WI38 (cell line): ENCODE measurements at regions not wholly inside any gene's neighbourhood (a gene's known extent, or its start where the extent isn't known, plus 50 kb on each side); places are given as distances from the start of the nearest gene placed in this dataset.

Source experiments
- H3K4me3 ChIP-seq: 2 replicates; pipeline ENCODE4 v1.5.1; 2011; ENCODE audit warnings: low read depth, mild to moderate bottlenecking, control low read depth, low read length
- TF ChIP-seq, protein P1 (sequence below): IDR thresholded peaks from 2 replicates; pipeline ENCODE4 v1.5.1; 2012; ENCODE audit warnings: low read depth, mild to moderate bottlenecking, control low read depth, low read length

DNA sequence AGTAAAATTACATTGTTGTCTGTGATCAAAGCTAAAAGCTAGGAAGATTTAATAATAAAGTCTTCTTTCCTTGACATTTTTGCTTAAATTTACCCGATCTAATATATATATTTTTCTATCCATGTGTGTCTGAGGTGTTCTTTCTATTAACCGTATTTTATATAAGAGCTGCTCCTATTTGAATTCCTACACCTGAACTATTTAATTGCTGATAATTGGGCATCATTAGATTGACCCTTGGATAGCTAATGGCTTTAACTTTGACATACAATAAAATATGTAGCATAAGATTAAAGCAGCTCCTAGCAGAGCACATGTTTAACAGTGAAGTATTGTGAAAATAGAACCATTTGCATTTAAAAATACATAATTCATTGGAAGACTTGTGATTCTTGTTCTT, 792.7 kb downstream of the MAT2B start:
- TF ChIP-seq, protein P1, sequence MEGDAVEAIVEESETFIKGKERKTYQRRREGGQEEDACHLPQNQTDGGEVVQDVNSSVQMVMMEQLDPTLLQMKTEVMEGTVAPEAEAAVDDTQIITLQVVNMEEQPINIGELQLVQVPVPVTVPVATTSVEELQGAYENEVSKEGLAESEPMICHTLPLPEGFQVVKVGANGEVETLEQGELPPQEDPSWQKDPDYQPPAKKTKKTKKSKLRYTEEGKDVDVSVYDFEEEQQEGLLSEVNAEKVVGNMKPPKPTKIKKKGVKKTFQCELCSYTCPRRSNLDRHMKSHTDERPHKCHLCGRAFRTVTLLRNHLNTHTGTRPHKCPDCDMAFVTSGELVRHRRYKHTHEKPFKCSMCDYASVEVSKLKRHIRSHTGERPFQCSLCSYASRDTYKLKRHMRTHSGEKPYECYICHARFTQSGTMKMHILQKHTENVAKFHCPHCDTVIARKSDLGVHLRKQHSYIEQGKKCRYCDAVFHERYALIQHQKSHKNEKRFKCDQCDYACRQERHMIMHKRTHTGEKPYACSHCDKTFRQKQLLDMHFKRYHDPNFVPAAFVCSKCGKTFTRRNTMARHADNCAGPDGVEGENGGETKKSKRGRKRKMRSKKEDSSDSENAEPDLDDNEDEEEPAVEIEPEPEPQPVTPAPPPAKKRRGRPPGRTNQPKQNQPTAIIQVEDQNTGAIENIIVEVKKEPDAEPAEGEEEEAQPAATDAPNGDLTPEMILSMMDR = no peak
- no peak overlapping the region for H3K4me3 ChIP-seq

DNA sequence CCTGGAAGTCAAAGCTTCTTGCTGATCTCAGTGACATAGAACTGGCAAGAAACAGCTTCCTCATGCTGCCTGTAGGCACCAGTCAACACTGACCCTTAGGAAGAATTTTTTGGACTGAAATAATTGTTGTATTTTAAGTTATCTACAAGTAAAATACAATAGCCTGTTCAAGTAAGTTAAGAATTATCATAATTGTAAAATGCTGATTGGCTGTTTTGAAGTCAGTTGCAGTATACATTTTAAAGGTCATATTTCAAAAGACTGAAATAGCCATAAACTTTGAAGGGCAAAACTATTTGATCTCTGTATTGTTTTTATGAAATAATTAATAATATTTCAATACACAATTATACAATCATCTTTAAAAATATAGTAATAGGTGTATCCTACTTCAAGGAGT, 794.9 kb downstream of the MAT2B start:
- TF ChIP-seq, protein P1 = no peak
- H3K4me3 ChIP-seq = no peak overlapping the region

DNA sequence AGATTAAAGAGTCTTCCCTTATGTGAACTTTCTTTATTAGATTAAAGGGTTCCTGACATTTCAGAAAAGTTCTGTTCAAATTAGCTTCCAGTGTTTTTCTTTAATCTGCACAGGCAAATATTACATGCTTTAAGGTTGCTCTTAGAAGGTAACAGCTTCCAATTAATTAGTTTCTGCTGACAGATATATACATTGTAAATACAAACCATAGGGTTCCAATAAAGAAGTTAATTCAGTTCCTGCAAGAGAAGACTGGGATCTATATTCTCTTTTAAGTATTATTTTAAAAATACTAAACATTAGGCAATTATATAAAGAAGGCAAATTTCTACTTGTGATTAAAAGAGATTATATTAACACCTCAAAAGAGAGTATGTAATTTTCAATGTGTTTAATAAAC, 795.7 kb downstream of the MAT2B start:
- no peak overlapping the region for H3K4me3 ChIP-seq
- TF ChIP-seq, protein P1 = no peak

DNA sequence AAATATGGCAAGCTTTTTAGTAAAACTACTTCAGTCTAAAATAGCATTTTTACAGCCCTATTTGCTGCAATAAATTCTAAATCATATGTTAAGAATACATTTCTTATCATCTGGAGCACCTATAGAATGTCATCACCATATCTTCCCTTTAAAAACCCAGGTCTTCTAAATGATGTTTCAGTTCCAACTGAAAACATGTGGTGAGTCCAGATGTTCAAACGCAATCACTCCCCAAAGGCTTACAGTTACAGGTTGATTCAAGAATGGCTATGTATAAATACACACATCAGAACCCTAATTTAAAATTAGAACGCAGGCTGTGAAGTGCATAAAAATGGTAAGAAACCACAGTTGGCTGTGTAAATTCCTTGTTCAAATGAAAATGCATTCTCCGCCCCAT, 796.3 kb downstream of the MAT2B start:
- H3K4me3 ChIP-seq = no peak overlapping the region
- TF ChIP-seq, protein P1 = no peak

DNA sequence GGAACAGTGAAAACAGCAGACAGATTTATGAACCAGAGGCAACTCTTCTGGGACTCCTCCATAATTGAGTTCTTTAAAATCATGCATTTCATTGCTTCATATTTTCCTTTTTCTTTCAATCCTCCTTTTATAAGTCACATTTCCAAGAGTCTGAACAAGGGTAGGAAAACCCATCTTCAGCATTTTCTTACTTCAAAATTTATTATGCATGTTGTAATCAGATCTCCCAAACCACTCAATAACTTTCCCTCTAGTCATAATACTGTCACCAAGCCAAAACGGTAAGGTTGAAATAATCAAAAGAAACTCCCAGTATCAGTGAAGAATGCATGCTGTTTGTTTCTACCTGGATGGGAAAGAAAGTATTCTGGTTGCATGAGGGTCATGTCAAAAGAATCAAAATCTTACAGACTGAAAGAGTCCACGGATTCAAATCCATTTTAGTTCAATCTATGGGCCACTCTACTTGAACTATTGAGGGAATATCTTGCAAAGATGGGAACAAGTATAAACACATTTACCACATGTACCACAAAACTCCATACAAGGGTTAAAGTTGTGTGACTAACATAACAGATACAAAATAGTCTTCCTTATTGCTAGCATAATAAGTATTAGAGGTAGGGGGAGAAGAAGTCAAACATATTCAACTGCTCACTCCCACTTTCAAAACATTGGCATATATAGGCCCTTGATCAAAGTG, 797.3 kb downstream of the MAT2B start:
- TF ChIP-seq, protein P1 = no peak
- H3K4me3 ChIP-seq = no peak overlapping the region

DNA sequence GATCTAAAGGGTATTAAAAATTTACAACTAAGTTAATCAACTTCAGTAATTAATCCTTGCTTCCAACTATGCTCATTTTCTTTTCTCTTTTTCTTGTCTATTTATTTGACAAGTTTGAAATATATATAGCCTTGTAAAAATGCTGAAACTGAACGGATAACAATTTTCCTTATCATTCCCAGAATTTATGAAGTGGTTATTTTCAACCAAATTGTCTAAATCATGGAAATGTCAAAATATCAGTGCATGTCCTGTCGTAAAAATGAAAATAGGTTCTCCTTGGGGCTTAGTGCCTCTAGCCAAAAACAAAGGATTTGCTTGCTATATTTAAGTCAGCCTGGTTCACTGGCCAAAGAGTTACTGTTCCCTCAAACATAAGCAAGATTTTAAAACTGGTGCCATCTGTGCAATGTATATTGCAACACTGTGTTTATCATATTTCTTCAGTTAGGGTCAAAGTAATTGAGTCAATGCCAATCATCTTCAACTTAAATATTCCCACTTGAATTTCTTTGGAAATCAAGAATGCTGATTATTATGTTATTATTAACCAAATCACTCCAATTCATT, 798.3 kb downstream of the MAT2B start:
- TF ChIP-seq, protein P1 = no peak
- H3K4me3 ChIP-seq = no peak overlapping the region

DNA sequence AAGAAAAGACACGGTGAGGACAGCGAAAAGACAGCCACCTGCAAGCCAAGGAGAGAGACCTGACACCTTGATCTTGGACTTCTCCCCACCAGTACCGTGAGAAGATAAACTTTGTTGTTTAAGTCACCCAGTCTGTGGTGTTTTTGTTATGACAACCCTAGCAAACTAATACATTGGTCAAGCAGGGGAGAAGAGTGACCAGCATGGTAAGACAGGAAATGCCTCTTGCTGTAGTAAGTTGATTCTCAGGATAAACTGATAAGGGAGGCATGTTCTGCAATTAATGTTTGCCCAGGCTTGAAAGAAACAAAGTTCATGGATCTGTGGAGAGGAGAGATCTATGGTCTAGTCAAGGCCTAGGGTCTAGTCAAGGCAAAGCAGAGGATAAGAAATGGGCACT, 801.2 kb downstream of the MAT2B start:
- H3K4me3 ChIP-seq = no peak overlapping the region
- TF ChIP-seq, protein P1 = no peak
